ENCODE measurements at regions not wholly inside any gene's neighbourhood (a gene's known extent, or its start where the extent isn't known, plus 50 kb on each side); places are given as distances from the start of the nearest gene placed in this dataset.

GRCh38 chr13:84954636-84955035, 844.6 kb downstream of the SLITRK6 start:
- TF ChIP-seq, protein P1, sequence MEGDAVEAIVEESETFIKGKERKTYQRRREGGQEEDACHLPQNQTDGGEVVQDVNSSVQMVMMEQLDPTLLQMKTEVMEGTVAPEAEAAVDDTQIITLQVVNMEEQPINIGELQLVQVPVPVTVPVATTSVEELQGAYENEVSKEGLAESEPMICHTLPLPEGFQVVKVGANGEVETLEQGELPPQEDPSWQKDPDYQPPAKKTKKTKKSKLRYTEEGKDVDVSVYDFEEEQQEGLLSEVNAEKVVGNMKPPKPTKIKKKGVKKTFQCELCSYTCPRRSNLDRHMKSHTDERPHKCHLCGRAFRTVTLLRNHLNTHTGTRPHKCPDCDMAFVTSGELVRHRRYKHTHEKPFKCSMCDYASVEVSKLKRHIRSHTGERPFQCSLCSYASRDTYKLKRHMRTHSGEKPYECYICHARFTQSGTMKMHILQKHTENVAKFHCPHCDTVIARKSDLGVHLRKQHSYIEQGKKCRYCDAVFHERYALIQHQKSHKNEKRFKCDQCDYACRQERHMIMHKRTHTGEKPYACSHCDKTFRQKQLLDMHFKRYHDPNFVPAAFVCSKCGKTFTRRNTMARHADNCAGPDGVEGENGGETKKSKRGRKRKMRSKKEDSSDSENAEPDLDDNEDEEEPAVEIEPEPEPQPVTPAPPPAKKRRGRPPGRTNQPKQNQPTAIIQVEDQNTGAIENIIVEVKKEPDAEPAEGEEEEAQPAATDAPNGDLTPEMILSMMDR (conservative IDR thresholded peaks at IDR 0.05; ENCODE audit: low read depth, low read length): no peak
- no peak for TF ChIP-seq EZH2 (IDR thresholded peaks at IDR 0.05; ENCODE audit: borderline replicate concordance, low read depth, low read length, poor library complexity, severe bottlenecking)
